ENCODE measurements at regions not wholly inside any gene's neighbourhood (a gene's known extent, or its start where the extent isn't known, plus 50 kb on each side); places are given as distances from the start of the nearest gene placed in this dataset.

GRCh38 chr12:77347017-77347416 is 281.6 kb upstream of the E2F7 start:
- TF ChIP-seq, protein P1, sequence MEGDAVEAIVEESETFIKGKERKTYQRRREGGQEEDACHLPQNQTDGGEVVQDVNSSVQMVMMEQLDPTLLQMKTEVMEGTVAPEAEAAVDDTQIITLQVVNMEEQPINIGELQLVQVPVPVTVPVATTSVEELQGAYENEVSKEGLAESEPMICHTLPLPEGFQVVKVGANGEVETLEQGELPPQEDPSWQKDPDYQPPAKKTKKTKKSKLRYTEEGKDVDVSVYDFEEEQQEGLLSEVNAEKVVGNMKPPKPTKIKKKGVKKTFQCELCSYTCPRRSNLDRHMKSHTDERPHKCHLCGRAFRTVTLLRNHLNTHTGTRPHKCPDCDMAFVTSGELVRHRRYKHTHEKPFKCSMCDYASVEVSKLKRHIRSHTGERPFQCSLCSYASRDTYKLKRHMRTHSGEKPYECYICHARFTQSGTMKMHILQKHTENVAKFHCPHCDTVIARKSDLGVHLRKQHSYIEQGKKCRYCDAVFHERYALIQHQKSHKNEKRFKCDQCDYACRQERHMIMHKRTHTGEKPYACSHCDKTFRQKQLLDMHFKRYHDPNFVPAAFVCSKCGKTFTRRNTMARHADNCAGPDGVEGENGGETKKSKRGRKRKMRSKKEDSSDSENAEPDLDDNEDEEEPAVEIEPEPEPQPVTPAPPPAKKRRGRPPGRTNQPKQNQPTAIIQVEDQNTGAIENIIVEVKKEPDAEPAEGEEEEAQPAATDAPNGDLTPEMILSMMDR (IDR thresholded peaks at IDR 0.05) = no peak
- TF ChIP-seq POLR2A (IDR thresholded peaks at IDR 0.05) = no peak

Data from adrenal gland (tissue), 5 donors.